ENCODE measurements at regions not wholly inside any gene's neighbourhood (a gene's known extent, or its start where the extent isn't known, plus 50 kb on each side); places are given as distances from the start of the nearest gene placed in this dataset.

DNA sequence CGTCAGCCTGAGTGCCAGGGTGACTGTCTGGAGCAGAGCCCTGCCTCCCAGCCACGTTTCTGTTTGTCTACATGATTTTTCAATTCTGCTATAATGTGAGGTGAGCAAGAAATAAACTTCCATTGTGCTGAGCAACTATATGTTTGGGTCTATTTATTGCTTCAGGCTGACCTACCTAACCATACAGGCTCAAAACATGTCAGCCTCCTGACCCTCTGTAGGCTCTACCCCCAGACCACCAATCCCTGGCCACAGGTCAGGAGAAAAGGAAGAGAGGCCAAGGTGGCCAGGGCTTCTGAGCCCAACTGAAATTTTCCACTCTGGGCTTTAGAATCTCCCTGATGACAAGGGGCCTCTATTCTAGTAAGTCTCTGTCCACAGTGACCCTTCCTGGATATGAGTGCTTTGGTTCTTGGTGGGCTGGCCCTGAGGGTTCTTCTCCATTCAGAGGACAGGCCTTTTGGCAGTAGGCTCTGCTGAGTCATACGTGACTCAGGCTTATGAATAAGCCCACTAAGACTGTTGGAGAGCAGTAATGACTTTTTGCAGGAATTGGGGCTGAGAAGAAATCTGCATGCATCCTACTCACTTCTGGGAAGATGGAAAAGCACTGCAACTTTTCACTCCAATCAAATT is 117.2 kb upstream of the TBCA start:
- Histone ChIP-seq H2BK15ac (ENCODE audit: low read depth, low read length) (peak overlapping the region; percentile 84; the same call in 2 of the 3 replicates), H3K18ac (ENCODE audit: low read depth, low read length) (peak overlapping the region; percentile 74), H4K8ac (ENCODE audit: low read depth in 2 of 2, low read length in 2 of 2) (peak overlapping the region; percentile 12 to 89; a peak in 3 of 4 replicates), H4K91ac (ENCODE audit: insufficient read depth, low read depth, low read length) (peak overlapping the region; percentile 85), H3K4ac (ENCODE audit: low read depth, low read length) (peak overlapping the region; percentile 90), H3K4me2 (ENCODE audit: low read depth, low read length) (peak overlapping the region; percentile 36; the same call in 1 of the 2 replicates), H2AK5ac (ENCODE audit: low read depth, low read length) (peak overlapping the region; percentile 14), H2BK120ac (ENCODE audit: low read depth, low read length) (peak overlapping the region; percentile 95), H4K5ac (ENCODE audit: low read depth, low read length) (peak overlapping the region; percentile 77), H3K9me3 (ENCODE audit: control insufficient read depth, insufficient read depth, low read length) (no peaks in the 10 kb centered on the region), H3K4me3 (ENCODE audit: insufficient read depth, low read depth, low read length) (no peak overlapping the region), H3K56ac (ENCODE audit: extremely low read depth, insufficient read depth, low read length) (peak overlapping the region; percentile 48), H3K14ac (replicated peaks; ENCODE audit: low read depth, low read length) (peak overlapping the region; percentile 67), H2AFZ (replicated peaks; ENCODE audit: low read length, poor library complexity) (peak overlapping the region; percentile 85), H4K20me1 (ENCODE audit: insufficient read depth, low read length) (no peaks in the 10 kb centered on the region), H3K27me3 (ENCODE audit: control insufficient read depth, insufficient read depth, low read length) (no peaks in the 10 kb centered on the region), H2BK5ac (ENCODE audit: low read depth, low read length, poor library complexity, severe bottlenecking) (peak overlapping the region; percentile 92), H3K4me1 (ENCODE audit: control insufficient read depth, insufficient read depth, low read length) (peaks cover 12% of the 10 kb centered on the region), H3K23ac (ENCODE audit: low read depth, low read length) (peak overlapping the region; percentile 69), H2BK20ac (ENCODE audit: low read depth, low read length) (peak overlapping the region; percentile 79), H3K27ac (ENCODE audit: insufficient read depth, low read length) (peak overlapping the region; percentile 87), H3K9me1 (ENCODE audit: insufficient read depth, low read length) (peaks cover 8% of the 10 kb centered on the region; the same call in 1 of the 2 replicates), H2AK9ac (replicated peaks; ENCODE audit: low read depth, low read length, poor library complexity) (peak overlapping the region; percentile 42), H3K9ac (ENCODE audit: low read depth, low read length) (no peak overlapping the region), H3K36me3 (ENCODE audit: control insufficient read depth, insufficient read depth, low read length) (no peaks in the 10 kb centered on the region), H3K79me1 (ENCODE audit: low read depth in 1 of 2, low read length in 2 of 2) (no peaks in the 10 kb centered on the region)
- WGBS, 2 experiments (ENCODE audit: extremely low coverage in 2 of 2, insufficient read length in 1 of 2) = no CpG with 5 or more reads among the region's 3 CpGs
- in situ Hi-C loops (cut with MboI; ENCODE audit: low sequenced_read_pairs) (no loop called here), intact Hi-C loops (cut with micrococcal nuclease) (no loop called here), dilution Hi-C loops (cut with HindIII; ENCODE audit: low sequenced_read_pairs, unreplicated experiment) (no loop called here)
- peak; percentile 99 for DNase-seq
- no TSS peak for BruUV-seq (replicated peaks)
- ChIA-PET CTCF (no interaction called here), POLR2A (ENCODE audit: unreplicated experiment) (no interaction called here)
- peak; percentile 99 for ATAC-seq (ENCODE audit: low read depth)
- peak; percentile 92 for TF ChIP-seq NFE2L2 (IDR thresholded peaks at IDR 0.05; ENCODE audit: low read depth, low read length)
- TF ChIP-seq, protein P1, sequence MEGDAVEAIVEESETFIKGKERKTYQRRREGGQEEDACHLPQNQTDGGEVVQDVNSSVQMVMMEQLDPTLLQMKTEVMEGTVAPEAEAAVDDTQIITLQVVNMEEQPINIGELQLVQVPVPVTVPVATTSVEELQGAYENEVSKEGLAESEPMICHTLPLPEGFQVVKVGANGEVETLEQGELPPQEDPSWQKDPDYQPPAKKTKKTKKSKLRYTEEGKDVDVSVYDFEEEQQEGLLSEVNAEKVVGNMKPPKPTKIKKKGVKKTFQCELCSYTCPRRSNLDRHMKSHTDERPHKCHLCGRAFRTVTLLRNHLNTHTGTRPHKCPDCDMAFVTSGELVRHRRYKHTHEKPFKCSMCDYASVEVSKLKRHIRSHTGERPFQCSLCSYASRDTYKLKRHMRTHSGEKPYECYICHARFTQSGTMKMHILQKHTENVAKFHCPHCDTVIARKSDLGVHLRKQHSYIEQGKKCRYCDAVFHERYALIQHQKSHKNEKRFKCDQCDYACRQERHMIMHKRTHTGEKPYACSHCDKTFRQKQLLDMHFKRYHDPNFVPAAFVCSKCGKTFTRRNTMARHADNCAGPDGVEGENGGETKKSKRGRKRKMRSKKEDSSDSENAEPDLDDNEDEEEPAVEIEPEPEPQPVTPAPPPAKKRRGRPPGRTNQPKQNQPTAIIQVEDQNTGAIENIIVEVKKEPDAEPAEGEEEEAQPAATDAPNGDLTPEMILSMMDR (conservative IDR thresholded peaks at IDR 0.05; ENCODE audit: low read depth, low read length) = no peak
- TF ChIP-seq, protein P2, sequence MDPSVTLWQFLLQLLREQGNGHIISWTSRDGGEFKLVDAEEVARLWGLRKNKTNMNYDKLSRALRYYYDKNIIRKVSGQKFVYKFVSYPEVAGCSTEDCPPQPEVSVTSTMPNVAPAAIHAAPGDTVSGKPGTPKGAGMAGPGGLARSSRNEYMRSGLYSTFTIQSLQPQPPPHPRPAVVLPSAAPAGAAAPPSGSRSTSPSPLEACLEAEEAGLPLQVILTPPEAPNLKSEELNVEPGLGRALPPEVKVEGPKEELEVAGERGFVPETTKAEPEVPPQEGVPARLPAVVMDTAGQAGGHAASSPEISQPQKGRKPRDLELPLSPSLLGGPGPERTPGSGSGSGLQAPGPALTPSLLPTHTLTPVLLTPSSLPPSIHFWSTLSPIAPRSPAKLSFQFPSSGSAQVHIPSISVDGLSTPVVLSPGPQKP (IDR thresholded peaks at IDR 0.05; ENCODE audit: borderline replicate concordance, low read depth, low read length) = no peak
- no peak for TF ChIP-seq MXI1 (IDR thresholded peaks at IDR 0.05; ENCODE audit: borderline replicate concordance, low read depth, low read length)
- peak; percentile 32 for TF ChIP-seq RCOR1 (IDR thresholded peaks at IDR 0.05; ENCODE audit: insufficient replicate concordance, low read length)
- TF ChIP-seq SMC3 (IDR thresholded peaks at IDR 0.05; ENCODE audit: low read depth, low read length) = no peak
- TF ChIP-seq RAD21 (IDR thresholded peaks at IDR 0.05; ENCODE audit: low read length) = peak; percentile 12; the same call in 1 of the 2 replicates
- TF ChIP-seq CHD1 (IDR thresholded peaks at IDR 0.05; ENCODE audit: low read depth, low read length) = no peak
- peak; percentile 98 for TF ChIP-seq FOS (IDR thresholded peaks at IDR 0.05; ENCODE audit: low read depth, low read length)
- TF ChIP-seq, protein P3, sequence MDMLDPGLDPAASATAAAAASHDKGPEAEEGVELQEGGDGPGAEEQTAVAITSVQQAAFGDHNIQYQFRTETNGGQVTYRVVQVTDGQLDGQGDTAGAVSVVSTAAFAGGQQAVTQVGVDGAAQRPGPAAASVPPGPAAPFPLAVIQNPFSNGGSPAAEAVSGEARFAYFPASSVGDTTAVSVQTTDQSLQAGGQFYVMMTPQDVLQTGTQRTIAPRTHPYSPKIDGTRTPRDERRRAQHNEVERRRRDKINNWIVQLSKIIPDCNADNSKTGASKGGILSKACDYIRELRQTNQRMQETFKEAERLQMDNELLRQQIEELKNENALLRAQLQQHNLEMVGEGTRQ (IDR thresholded peaks at IDR 0.05; ENCODE audit: low read depth, low read length) = no peak
- peak; percentile 67 for TF ChIP-seq MAFK (IDR thresholded peaks at IDR 0.05; ENCODE audit: low read depth, low read length)
- no peak for TF ChIP-seq RFX5 (IDR thresholded peaks at IDR 0.05; ENCODE audit: low read depth, low read length)
- TF ChIP-seq BHLHE40 (IDR thresholded peaks at IDR 0.05; ENCODE audit: low read depth, low read length) = no peak; the same call in 1 of the 2 replicates

Measured in IMR-90 (cell line).